Endodermal cell (in vitro differentiated cells): ENCODE measurements at regions not wholly inside any gene's neighbourhood (a gene's known extent, or its start where the extent isn't known, plus 50 kb on each side); places are given as distances from the start of the nearest gene placed in this dataset.
A peak's percentile ranks its signal among the peaks of the same experiment; 100 is the strongest.

Experiments
- DNase-seq: peaks from one replicate; pipeline ENCODE4 v3.0.0-alpha.2; 2017
- H3K27ac ChIP-seq: 2 replicates; pipeline ENCODE4 v1.5.1; 2013; ENCODE audit warnings: mild to moderate bottlenecking, low read depth, low read length, moderate library complexity
- H3K27me3 ChIP-seq: 2 replicates; pipeline ENCODE4 v1.6.1; 2013; ENCODE audit warnings: mild to moderate bottlenecking, low read length, moderate library complexity; ENCODE audit not compliant: insufficient read depth, control insufficient read depth, poor library complexity, severe bottlenecking
- H3K36me3 ChIP-seq: 2 replicates; pipeline ENCODE4 v1.7.0; 2013; ENCODE audit warnings: mild to moderate bottlenecking, low read length, moderate library complexity; ENCODE audit not compliant: control insufficient read depth, insufficient read depth
- H3K4me1 ChIP-seq: one replicate; pipeline ENCODE4 v1.7.0; 2013; ENCODE audit warnings: low read length; ENCODE audit not compliant: control insufficient read depth, insufficient read depth
- H3K4me3 ChIP-seq: 2 replicates; pipeline ENCODE4 v1.5.1; 2013; ENCODE audit warnings: mild to moderate bottlenecking, low read length, moderate library complexity
- H3K9ac ChIP-seq: 2 replicates; pipeline ENCODE4 v1.6.1; 2013; ENCODE audit warnings: mild to moderate bottlenecking, low read length, moderate library complexity; ENCODE audit not compliant: poor library complexity, severe bottlenecking; ENCODE audit errors: extremely low read depth
- H3K9me3 ChIP-seq: 2 replicates; pipeline ENCODE4 v1.6.1; 2013; ENCODE audit warnings: mild to moderate bottlenecking, low read length, moderate library complexity; ENCODE audit not compliant: control insufficient read depth
- H3K27ac Mint-ChIP-seq: 2 replicates; pipeline ENCODE4 v1.8.0; 2020; ENCODE audit warnings: mixed read lengths
- H3K27me3 Mint-ChIP-seq: 2 replicates; pipeline ENCODE4 v1.8.0; 2021; ENCODE audit warnings: mild to moderate bottlenecking, mixed read lengths; ENCODE audit not compliant: insufficient read depth
- H3K36me3 Mint-ChIP-seq: 2 replicates; pipeline ENCODE4 v1.8.0; 2020; ENCODE audit warnings: low read depth, mixed read lengths
- H3K4me1 Mint-ChIP-seq: 2 replicates; pipeline ENCODE4 v1.8.0; 2020; ENCODE audit warnings: mixed read lengths
- H3K4me3 Mint-ChIP-seq: 2 replicates; pipeline ENCODE4 v1.8.0; 2020; ENCODE audit warnings: mild to moderate bottlenecking, moderate library complexity, mixed read lengths
- H3K9me3 Mint-ChIP-seq: 2 replicates; pipeline ENCODE4 v1.8.0; 2020; ENCODE audit warnings: mild to moderate bottlenecking, mixed read lengths
- CTCF ChIP-seq: fragments of 200-600 bp; sonication (generic); conservative IDR thresholded peaks from 2 replicates; pipeline ENCODE4 v1.5.0; 2021; ENCODE audit warnings: antibody characterized with exemption, mild to moderate bottlenecking
- WGBS, 2 experiments: methylation state at CpG; one replicate each; pipeline versions ENCODE4 v1.1.5 to v1.1.7; 2013; ENCODE audit warnings: missing lambda C conversion rate in 2 of 2, mixed read lengths in 1 of 2; ENCODE audit not compliant: insufficient coverage in 1 of 2, insufficient read length in 1 of 2; 5-methylcytosine and 5-hydroxymethylcytosine counted together

- Mint-ChIP-seq H3K4me3 (peak overlapping the region; percentile 58), H3K4me1 (peaks cover 3% of the 10 kb centered on the region), H3K9me3 (no peaks in the 10 kb centered on the region), H3K27me3 (peaks cover 61% of the 10 kb centered on the region), H3K27ac (no peak overlapping the region), H3K36me3 (no peaks in the 10 kb centered on the region)
- Histone ChIP-seq H3K36me3 (no peaks in the 10 kb centered on the region), H3K4me3 (peak overlapping the region; percentile 60), H3K27me3 (peaks cover 59% of the 10 kb centered on the region), H3K4me1 (no peaks in the 10 kb centered on the region), H3K9ac (no peak overlapping the region), H3K27ac (no peak overlapping the region), H3K9me3 (no peaks in the 10 kb centered on the region)
- no peak for DNase-seq
- TF ChIP-seq CTCF: no peak
- 56 to 82% methylated on average over 4 to 14 of the region's 14 CpGs for WGBS, 2 experiments
Observed at GRCh38 chr18:34159691-34160185, 65.0 kb downstream of the NOL4 start.

GRCh38 chr18:34158881-34159690 lies 65.6 kb downstream of the NOL4 start:
- peak overlapping the region; percentile 58 for H3K4me3 Mint-ChIP-seq
- DNase-seq: peak; percentile 96
- WGBS, 2 experiments: 6 to 19% methylated on average over 12 to 54 of the region's 54 CpGs
- Histone ChIP-seq H3K9me3 (no peaks in the 10 kb centered on the region), H3K9ac (no peak overlapping the region), H3K27ac (no peak overlapping the region), H3K4me3 (peak overlapping the region; percentile 60), H3K4me1 (no peaks in the 10 kb centered on the region), H3K36me3 (no peaks in the 10 kb centered on the region), H3K27me3 (peaks cover 59% of the 10 kb centered on the region)
- no peaks in the 10 kb centered on the region for H3K9me3 Mint-ChIP-seq
- peaks cover 61% of the 10 kb centered on the region for H3K27me3 Mint-ChIP-seq
- H3K36me3 Mint-ChIP-seq: no peaks in the 10 kb centered on the region
- peak; percentile 73 for TF ChIP-seq CTCF
- H3K27ac Mint-ChIP-seq: no peak overlapping the region
- peaks cover 3% of the 10 kb centered on the region for H3K4me1 Mint-ChIP-seq

- peaks cover under 1% of the 10 kb centered on the region for H3K4me1 Mint-ChIP-seq
- peaks cover 36% of the 10 kb centered on the region for H3K27me3 Mint-ChIP-seq
- Histone ChIP-seq H3K4me1 (no peaks in the 10 kb centered on the region), H3K36me3 (no peaks in the 10 kb centered on the region), H3K4me3 (no peak overlapping the region), H3K27me3 (peaks cover 62% of the 10 kb centered on the region), H3K9me3 (no peaks in the 10 kb centered on the region), H3K27ac (no peak overlapping the region), H3K9ac (no peak overlapping the region)
- H3K9me3 Mint-ChIP-seq: no peaks in the 10 kb centered on the region
- H3K27ac Mint-ChIP-seq: no peak overlapping the region
- H3K36me3 Mint-ChIP-seq: no peaks in the 10 kb centered on the region
- H3K4me3 Mint-ChIP-seq: no peak overlapping the region
- WGBS, 2 experiments: 61 to 80% methylated on average over 1 of the region's 1 CpG
- DNase-seq: no peak
- no peak for TF ChIP-seq CTCF
Observed at GRCh38 chr18:34153711-34154110, 71.0 kb downstream of the NOL4 start.
